ENCODE measurements at regions not wholly inside any gene's neighbourhood (a gene's known extent, or its start where the extent isn't known, plus 50 kb on each side); places are given as distances from the start of the nearest gene placed in this dataset.
A peak's percentile ranks its signal among the peaks of the same experiment; 100 is the strongest.

- Mint-ChIP-seq H3K27ac (ENCODE audit: unreplicated experiment) (no peak overlapping the region), H3K4me3 (ENCODE audit: unreplicated experiment) (no peak overlapping the region), H3K9me3 (ENCODE audit: low read depth) (peaks cover 16% of the 10 kb centered on the region), H3K4me1 (ENCODE audit: low read depth) (no peaks in the 10 kb centered on the region), H3K27me3 (ENCODE audit: low read depth) (peaks cover 34% of the 10 kb centered on the region), H3K36me3 (ENCODE audit: low read depth) (peaks cover 3% of the 10 kb centered on the region)
- TF ChIP-seq CTCF (IDR thresholded peaks at IDR 0.05) = no peak
- no peak for DNase-seq (ENCODE audit: low spot score)
These were observed 609.6 kb downstream of the PTPRU start for GRCh38 chr1:29845910-29846309.

- H3K27me3 Mint-ChIP-seq (ENCODE audit: low read depth) = peaks cover 22% of the 10 kb centered on the region
- H3K4me3 Mint-ChIP-seq (ENCODE audit: unreplicated experiment) = no peak overlapping the region
- peaks cover 16% of the 10 kb centered on the region for H3K9me3 Mint-ChIP-seq (ENCODE audit: low read depth)
- H3K36me3 Mint-ChIP-seq (ENCODE audit: low read depth) = peaks cover 3% of the 10 kb centered on the region
- no peaks in the 10 kb centered on the region for H3K4me1 Mint-ChIP-seq (ENCODE audit: low read depth)
- TF ChIP-seq CTCF (IDR thresholded peaks at IDR 0.05) = no peak
- no peak overlapping the region for H3K27ac Mint-ChIP-seq (ENCODE audit: unreplicated experiment)
- no peak for DNase-seq (ENCODE audit: low spot score)
These were observed 605.8 kb downstream of the PTPRU start for GRCh38 chr1:29842130-29842529.

- H3K4me1 Mint-ChIP-seq (ENCODE audit: low read depth) = no peaks in the 10 kb centered on the region
- peaks cover 3% of the 10 kb centered on the region for H3K36me3 Mint-ChIP-seq (ENCODE audit: low read depth)
- DNase-seq (ENCODE audit: low spot score) = no peak
- TF ChIP-seq CTCF (IDR thresholded peaks at IDR 0.05) = no peak
- peaks cover 17% of the 10 kb centered on the region for H3K27me3 Mint-ChIP-seq (ENCODE audit: low read depth)
- H3K27ac Mint-ChIP-seq (ENCODE audit: unreplicated experiment) = no peak overlapping the region
- peaks cover 16% of the 10 kb centered on the region for H3K9me3 Mint-ChIP-seq (ENCODE audit: low read depth)
- no peak overlapping the region for H3K4me3 Mint-ChIP-seq (ENCODE audit: unreplicated experiment)
These were observed 603.4 kb downstream of the PTPRU start for GRCh38 chr1:29839726-29840125.

- Mint-ChIP-seq H3K27ac (ENCODE audit: unreplicated experiment) (no peak overlapping the region), H3K4me3 (ENCODE audit: unreplicated experiment) (no peak overlapping the region), H3K27me3 (ENCODE audit: low read depth) (peaks cover 9% of the 10 kb centered on the region), H3K4me1 (ENCODE audit: low read depth) (no peaks in the 10 kb centered on the region), H3K9me3 (ENCODE audit: low read depth) (peaks cover 16% of the 10 kb centered on the region), H3K36me3 (ENCODE audit: low read depth) (peaks cover 3% of the 10 kb centered on the region)
- no peak for DNase-seq (ENCODE audit: low spot score)
- no peak for TF ChIP-seq CTCF (IDR thresholded peaks at IDR 0.05)
These were observed 602.5 kb downstream of the PTPRU start for GRCh38 chr1:29838738-29839320.

- H3K36me3 Mint-ChIP-seq (ENCODE audit: low read depth) = peaks cover 3% of the 10 kb centered on the region
- no peak overlapping the region for H3K4me3 Mint-ChIP-seq (ENCODE audit: unreplicated experiment)
- TF ChIP-seq CTCF (IDR thresholded peaks at IDR 0.05) = no peak
- H3K27me3 Mint-ChIP-seq (ENCODE audit: low read depth) = peaks cover 16% of the 10 kb centered on the region
- no peaks in the 10 kb centered on the region for H3K4me1 Mint-ChIP-seq (ENCODE audit: low read depth)
- peaks cover 6% of the 10 kb centered on the region for H3K9me3 Mint-ChIP-seq (ENCODE audit: low read depth)
- peak; percentile 67 for DNase-seq (ENCODE audit: low spot score)
- H3K27ac Mint-ChIP-seq (ENCODE audit: unreplicated experiment) = no peak overlapping the region
These were observed 600.6 kb downstream of the PTPRU start for GRCh38 chr1:29836651-29837646.
